SHP77 (cell line): ENCODE measurements at regions not wholly inside any gene's neighbourhood (a gene's known extent, or its start where the extent isn't known, plus 50 kb on each side); places are given as distances from the start of the nearest gene placed in this dataset.

ENCODE experiments used
- DNase-seq, 2 experiments: peaks; one replicate each; lab custom pipeline; 2025; lab: John Stamatoyannopoulos, UW

DNA sequence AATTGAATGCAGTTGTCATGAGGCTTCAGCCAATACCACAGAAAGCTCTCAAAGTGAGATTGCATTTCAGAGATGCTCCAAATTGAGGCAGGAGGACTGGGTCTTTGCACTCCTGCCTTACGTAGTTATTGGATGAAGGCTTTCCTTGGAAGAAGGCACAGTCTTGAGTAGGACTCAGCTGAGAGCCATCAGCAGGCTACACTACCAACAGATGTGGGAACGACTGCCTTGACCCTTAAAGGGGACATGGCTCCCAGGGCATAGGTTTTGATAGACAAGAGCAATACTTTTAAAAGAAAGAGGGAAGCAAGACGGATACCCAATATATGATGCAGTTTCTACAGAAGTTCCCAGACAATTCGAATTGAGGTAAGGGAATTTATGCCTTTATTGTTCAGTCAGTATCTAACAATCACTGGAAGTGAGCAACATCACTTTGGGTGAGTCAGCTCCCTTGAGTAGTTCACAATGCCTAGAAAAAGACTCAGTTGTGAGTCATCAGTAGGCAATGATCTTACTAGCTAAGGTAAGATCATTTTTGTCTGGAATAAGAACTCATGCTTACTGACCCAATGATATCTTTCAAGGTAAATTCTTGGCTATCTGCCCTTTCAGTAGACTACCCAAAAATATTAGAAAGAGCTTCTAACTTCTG lies 390.8 kb downstream of the GJA1 start:
- no peak for DNase-seq

GRCh38 chr6:121828146-121828886 lies 392.9 kb downstream of the GJA1 start:
- DNase-seq: no peak

GRCh38 chr6:121830736-121831135 lies 395.3 kb downstream of the GJA1 start:
- DNase-seq: no peak

DNA sequence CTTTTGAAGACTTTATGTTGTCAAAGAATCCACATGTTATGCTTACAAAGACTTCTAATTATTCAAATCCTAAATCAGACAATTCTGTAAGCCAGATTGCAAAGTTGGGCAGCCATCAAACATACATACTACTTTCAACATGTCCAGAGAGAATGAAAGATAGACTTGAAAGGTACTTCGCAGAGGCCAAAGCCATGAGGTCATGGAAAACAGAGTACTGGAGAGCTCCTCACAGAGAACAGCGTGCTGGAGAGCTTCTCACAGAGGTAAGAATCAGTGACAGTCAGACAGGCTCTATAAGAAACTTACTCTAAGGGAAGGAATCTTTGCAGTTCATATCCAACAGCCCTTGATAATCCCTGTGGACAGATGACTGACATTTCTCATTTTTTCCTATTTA lies 400.2 kb downstream of the GJA1 start:
- DNase-seq: no peak

DNA sequence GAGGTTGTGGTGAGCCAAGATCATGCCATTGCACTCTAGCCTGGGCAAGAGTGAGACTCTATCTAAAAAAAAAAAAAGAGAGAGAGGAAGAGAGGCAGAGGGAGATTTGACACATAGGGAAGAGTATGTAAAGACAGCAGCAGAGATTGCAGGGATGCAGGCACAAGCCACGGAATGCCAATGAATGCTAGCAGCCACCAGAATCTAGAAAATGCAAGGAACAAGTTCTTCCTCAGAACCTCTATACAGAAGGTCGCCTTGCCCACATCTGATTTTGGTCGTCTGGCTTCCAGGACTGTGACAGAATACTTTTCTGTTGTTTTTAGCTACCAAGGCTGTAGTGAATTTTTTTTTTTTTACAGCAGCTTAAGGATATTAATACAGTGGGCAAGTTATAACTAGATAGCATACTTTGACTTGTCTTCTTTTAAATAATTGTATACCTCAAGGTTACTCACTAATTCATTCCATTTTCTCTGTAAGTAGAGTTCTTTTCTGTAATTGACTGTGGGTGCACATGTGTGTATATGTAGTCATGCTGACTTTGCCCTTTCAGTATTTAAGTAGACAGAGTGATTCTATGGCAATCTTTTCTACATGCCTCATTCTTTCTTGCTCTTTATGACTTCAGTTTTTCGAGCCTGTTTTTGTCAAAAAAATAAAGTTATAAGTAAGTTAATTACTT lies 402.2 kb downstream of the GJA1 start:
- DNase-seq: no peak

- DNase-seq: peak in 1 of 2 experiments; percentile 2
These were observed 403.4 kb downstream of the GJA1 start for GRCh38 chr6:121838842-121839241.

- DNase-seq: no peak
These were observed 404.4 kb downstream of the GJA1 start for GRCh38 chr6:121839896-121840295.

DNA sequence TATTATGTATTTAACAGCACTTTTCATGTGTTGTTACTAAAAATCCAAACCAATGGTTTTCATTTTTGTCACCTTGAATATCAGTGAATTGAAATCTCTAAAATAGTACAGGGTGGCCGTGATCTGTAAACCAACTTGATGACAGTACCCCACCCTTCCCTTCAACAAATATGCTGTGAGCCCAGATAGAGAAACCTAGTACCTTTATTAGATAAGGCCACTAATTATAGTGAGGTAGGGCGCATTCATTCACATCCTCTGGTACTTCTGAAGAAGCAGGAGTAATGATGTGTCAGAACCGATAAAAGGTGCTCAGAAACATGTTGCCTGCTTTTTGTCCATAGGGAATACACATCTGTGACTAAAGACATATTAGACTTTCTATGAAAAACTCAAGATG lies 409.5 kb downstream of the GJA1 start:
- DNase-seq: no peak

DNA sequence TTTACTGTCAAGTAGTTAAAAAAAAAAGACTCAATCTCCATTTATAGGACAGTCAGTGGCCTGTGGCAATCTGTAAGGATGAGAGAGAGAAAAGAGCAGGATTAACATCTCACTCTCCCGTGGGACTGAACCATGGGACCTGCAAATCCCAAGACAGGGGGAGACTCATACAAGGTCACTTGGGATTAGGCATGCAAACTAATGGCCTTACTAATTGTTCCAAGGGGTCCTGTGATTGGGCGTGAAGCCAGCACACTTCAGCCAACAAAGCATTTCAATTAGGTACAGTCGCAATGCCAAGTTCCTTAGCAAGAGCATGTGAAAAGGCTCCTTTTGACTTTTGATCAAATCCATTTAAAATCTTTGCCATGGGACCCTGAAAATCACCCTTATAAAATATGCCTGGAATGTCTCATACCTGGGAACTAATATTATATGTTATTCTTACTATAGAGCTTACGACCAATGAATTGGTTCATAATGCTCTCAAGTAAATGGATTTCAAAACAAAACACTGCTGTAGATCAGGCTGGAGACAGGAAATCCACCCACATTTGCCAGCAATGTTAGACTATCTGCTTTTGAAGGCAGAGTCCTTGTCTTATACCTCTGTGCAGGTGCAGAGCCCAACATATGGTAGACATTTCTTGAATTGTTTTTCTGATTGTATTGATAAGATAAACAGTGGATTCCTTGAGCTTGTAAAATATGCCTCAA lies 412.5 kb downstream of the GJA1 start:
- no peak for DNase-seq

GRCh38 chr6:121848523-121849255 lies 413.2 kb downstream of the GJA1 start:
- DNase-seq: no peak

GRCh38 chr6:121849477-121849876 lies 414.0 kb downstream of the GJA1 start:
- peak; percentile 51 to 67 for DNase-seq

GRCh38 chr6:121851056-121851455 lies 415.6 kb downstream of the GJA1 start:
- no peak for DNase-seq

DNA sequence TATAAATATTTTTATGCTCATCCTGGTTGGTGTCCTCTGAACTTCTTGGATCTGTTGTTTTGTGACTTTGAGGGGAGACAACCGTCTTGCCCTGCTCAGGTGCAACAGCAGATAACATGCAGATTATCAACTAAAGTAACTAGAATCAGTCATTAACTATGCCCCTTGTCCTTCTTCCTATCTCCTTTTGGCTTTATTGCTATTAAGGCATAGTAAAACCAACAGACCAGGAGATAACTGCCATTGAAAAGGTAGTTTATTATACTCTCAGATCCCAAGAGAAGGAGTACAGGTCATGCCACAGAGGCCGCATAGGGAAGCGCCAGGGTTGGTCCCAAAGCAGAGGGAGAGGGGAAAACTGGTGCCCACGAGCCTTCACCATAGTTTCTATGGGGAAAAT lies 418.2 kb downstream of the GJA1 start:
- no peak for DNase-seq

- no peak for DNase-seq
These were observed 420.1 kb downstream of the GJA1 start for GRCh38 chr6:121855521-121855920.

GRCh38 chr6:121856296-121856695 lies 420.9 kb downstream of the GJA1 start:
- no peak for DNase-seq

DNA sequence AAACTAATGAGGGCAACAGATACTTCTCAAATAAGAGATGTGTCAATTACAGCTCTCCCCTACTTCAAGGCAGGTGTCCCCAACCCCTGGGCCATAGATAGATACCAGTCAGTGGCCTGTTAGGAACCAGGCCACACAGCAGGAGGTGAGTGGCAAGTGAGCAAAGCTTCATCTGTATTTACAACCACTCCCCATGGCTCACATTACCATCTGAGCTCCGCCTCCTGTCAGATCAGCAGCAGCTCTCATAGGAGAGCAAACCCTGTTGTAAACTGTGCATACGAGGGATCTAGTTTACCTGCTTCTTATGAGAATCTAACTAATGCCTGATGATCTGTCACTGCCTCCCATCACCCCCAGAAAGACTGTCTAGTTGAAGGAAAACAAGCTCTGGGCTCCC lies 422.1 kb downstream of the GJA1 start:
- no peak for DNase-seq

GRCh38 chr6:121858310-121858709 lies 422.9 kb downstream of the GJA1 start:
- DNase-seq: no peak

- no peak for DNase-seq
These were observed 423.5 kb downstream of the GJA1 start for GRCh38 chr6:121858986-121859385.

DNA sequence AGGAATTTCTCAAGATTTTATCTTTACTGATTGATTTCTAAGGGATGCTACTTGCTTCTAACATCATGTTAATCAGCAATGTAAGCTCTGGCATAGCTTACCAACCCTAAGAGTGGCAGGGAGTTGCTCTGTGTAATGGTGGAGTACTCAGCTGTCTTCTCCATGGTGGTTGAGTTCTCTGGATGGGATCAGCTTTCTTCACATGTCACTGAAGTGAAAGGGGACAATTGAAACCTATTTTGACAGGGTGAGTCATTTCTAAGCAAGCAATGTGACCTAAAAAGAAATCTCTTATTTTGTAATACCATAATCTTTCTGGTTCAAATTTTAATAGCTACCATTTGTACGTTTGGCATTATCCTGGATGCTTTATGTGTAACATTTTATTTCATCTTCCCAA lies 430.4 kb downstream of the GJA1 start:
- no peak for DNase-seq

DNA sequence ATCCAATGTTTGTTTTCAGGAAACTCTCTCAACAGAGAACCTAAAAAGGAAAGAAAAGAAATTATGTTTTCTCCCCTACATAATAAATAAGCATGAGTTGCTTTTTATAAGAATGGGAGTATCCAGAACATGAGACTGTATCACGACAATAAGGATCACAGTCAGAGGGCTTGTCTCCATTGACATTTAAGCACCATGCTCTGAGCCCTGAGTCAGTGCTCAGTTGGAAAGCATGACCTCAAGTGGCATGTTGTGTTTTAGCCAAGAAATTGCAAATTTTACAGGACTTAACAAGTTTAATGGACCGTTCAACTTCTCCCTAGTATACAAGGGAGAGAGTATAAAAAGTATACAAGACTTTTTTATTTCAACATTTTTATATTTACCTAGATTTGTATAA lies 431.6 kb downstream of the GJA1 start:
- DNase-seq: no peak

GRCh38 chr6:121868206-121868605 lies 432.8 kb downstream of the GJA1 start:
- DNase-seq: no peak

DNA sequence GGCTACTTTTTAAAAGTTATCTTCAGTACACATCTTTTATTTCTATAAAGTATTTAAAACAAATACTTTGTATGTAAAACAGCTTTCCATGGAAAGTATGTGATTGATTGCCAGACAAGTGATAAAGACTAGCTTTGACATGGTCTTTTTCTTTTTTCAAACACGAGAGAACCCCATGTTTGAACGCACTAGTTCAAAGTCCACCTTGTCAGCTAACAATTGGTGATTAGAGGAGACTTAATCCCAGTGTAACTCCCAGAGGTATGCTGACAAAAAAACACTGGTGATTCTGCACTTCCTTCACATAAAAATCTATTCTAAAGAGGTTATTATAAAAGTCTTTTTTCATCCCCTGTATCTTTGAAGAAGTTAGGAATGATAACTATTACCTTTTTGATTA lies 438.1 kb downstream of the GJA1 start:
- DNase-seq: no peak
